GM12875 (cell line): ENCODE measurements at regions not wholly inside any gene's neighbourhood (a gene's known extent, or its start where the extent isn't known, plus 50 kb on each side); places are given as distances from the start of the nearest gene placed in this dataset.
"Not testable (repeated sequence)": the region's sequence is repeated elsewhere in the genome, so short reads cannot be mapped to it uniquely, and the experiment has no call there.

ENCODE experiments used
- H3K4me3 ChIP-seq: one replicate; pipeline ENCODE4 v1.5.1; 2011; ENCODE audit warnings: low read depth, low read length, control low read depth
- TF ChIP-seq, protein P1 (sequence below): IDR thresholded peaks from 2 replicates; pipeline ENCODE4 v1.5.1; 2011; ENCODE audit warnings: low read depth, mild to moderate bottlenecking, control low read depth, inconsistent platforms, low read length, moderate library complexity, borderline replicate concordance; ENCODE audit not compliant: insufficient read depth

DNA sequence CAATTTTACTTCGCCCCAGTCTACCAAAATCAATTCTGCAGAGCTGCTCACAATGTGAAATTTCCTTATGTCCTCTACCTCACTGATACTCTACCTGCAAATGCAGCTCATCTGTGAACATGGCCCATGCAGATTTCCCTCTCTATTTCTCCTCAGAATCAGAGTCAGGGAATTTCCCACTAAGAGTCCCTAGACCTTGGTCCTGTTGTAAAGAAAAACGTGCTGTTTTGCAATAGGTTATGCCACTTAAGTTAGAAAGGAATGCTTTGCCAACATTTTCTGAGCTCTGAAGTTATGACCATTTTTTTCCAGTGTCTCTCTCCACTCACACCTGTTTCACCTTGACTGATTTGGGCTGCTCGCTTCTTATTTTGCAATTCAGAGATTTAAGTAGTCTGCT is 524.0 kb downstream of the TTLL7 start:
- not testable (repeated sequence) for H3K4me3 ChIP-seq

DNA sequence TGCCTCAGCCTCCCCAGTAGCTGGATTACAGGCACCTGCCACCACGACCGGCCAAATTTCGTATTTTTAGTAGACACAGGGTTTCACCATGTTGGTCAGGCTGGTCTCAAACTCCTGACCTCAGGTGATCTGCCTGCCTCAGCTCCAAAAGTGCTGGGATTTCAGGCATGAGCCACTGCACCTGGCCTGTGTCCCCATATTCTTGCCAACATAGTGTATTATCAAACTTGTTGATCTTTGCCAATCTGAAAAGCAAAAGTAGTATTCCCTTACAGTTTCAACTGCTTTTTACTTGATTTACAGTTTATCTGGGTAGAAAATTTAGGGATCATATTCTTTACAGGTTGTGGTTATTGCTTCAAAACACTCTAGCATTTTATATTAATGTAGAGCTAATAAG is 524.9 kb downstream of the TTLL7 start:
- not testable (repeated sequence) for H3K4me3 ChIP-seq

DNA sequence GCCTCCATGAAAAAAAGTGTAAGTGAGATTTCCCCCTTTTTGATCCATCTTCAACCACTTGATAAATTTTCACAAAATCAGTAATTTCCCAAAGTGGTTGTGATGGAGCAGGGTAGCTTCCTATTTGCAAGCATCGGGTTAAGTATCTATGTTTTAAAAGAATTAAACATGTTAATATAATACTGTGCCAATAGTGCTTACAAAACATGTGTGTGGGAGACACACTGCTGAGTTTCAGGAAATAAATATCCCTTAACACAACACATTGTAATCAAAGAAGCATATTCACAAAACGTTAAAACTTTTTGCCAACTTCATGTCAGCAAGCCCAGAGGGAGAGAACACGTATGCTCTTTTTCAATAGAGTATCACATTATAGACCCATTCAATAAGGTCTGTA is 526.9 kb downstream of the TTLL7 start:
- not testable (repeated sequence) for H3K4me3 ChIP-seq

DNA sequence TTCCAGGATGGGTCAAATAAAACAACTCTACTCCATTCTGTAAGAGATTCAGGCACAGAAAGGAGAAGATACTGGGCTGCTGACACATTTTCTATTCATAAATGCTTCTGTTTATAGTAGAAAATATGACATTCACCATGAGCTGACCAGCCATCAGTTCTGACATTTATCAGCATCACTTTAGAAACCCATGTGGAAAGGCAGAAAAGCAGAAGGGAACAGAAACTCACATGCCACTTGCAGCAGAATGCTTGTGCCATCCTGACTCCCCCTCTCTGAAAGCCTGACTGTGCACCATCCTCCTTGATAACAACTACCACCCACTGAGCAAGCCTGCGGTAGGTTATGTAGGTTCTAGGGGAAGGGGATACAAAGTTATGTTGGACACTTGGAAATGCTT is 527.7 kb downstream of the TTLL7 start:
- not testable (repeated sequence) for H3K4me3 ChIP-seq

DNA sequence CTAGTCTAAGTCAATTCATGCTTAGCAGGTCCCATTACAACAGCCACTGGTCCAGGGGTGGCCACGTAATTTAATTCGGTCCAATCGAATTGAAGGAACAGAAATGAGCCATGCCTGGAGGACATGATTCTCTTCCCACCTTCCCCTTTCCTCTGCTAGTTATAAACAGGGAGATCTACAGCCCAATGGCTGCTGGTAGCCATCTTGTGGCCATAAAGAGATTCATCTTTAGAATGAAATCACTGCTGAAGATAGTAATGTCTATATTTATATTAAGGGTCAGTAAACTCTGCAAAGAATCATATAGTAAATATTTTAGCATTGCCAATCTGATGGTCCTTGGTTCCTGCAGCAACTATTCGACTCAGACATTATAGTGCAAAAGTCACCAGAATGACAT is 530.6 kb downstream of the TTLL7 start:
- not testable (repeated sequence) for H3K4me3 ChIP-seq

DNA sequence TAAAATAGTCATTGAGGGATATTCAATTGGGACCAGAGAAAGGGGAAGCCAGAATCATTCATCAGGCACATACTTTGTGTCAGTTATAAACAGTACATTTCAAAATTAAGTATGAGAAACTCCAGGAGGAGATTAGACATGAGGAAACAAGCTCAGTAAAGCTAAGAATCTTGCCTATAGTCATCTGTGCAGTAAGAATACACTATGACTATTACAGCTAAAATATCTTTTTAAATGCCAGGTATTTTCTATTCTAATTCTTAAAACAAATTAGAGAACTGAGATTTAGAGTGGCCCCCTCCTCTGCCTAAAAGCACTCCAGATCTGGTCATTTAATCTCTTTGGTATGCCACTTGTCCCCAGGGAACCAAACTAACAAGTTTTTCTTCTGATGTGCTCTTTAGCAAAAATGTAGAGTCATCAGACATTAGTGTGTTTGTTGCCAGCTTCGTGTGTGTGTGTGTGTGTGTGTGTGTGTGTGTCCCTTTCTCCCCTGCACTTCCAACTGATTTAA is 541.1 kb downstream of the TTLL7 start:
- not testable (repeated sequence) for H3K4me3 ChIP-seq

DNA sequence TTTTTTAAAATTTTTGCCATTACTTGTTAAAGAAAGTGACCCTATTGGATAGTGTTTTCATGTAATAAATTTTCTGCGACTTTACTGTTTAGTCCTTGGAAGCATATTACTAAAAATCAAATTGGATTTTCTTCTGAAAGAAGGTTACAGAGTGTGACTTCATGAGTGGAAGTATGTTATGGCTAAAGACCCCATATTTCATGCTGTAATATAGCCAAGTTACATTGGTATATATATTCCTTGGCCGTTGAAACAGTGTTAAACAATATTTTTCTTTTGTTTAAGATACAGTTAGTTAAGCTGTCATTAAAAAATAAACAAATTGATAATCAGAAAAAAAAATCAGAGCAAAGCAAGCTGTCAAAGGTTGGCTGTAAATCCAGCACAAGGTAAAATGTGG is 541.7 kb downstream of the TTLL7 start:
- not testable (repeated sequence) for H3K4me3 ChIP-seq

DNA sequence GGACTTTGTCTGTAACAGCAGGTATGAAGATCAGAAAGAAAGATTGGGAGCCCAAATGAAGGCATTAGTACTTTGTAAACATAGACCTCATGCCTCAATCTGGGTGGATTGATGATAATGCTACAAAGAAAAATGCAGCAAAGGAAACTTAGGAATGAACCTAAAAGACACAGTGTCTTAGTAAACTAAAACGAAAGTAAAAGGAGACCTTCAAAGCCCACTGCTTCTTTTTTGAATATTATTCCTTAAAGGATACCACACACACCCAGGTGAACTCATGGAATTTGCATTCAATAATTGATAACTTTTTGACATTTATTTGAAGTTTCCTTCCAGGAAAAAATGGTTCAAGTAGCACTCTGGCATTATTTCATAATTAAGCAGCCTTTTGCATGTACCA is 543.2 kb downstream of the TTLL7 start:
- H3K4me3 ChIP-seq, result not testable (repeated sequence)

DNA sequence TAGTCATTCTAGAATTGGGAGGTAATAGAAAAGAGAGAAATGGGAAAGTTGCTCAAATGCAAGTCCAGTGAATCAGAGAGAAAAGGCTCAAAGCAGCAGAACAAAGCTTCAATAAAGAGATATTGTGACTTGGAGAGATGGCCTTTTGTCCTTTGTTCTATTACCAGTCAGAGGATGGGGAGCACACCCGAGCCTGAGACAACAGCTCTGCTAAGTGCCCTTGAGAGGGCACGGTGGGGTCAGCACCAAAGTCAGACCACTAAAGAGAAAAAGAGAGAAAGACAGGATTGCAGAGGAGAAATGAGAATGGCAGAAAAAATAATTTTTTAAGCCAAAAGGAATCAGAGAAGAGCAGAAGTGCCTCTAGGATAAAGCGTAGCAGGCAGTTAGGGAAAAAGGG is 553.1 kb downstream of the TTLL7 start:
- not testable (repeated sequence) for H3K4me3 ChIP-seq

DNA sequence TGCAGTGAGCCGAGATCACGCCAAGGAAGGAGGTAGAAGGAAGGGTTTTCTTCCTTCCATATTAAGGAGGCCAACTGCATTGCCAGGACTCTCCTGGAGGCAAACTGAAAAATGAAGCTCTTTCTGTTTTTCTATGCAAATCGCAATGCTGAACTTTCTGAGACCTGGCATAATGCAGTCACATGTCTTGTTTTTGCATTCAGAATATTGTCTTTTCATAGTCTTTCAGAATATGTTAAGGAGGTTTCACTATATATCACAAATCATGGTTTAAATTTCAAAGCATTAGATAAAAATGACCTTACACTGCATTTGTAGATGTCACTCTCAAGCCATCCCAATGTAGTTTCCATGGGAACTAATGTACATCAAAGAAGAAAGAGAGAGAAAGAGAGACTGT is 556.5 kb downstream of the TTLL7 start:
- H3K4me3 ChIP-seq, result not testable (repeated sequence)

DNA sequence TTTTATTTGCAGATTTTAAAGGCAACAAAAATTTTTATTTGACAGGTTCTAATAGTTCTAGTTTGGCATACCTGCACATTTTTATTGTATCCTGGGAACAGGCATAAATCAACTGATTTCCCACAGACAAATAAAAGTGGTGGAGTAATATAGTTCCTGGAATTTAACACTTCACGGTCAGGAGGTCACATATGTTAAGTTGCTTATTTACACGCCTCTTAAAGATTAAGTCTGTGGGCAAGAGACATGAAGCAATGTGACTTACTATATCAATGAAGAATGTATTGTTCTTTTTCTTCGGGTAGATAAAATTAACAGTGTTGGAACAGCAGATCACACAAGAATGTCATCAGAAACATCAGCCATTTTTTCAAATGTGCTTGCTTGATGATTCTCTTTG is 558.3 kb downstream of the TTLL7 start:
- H3K4me3 ChIP-seq, result not testable (repeated sequence)

DNA sequence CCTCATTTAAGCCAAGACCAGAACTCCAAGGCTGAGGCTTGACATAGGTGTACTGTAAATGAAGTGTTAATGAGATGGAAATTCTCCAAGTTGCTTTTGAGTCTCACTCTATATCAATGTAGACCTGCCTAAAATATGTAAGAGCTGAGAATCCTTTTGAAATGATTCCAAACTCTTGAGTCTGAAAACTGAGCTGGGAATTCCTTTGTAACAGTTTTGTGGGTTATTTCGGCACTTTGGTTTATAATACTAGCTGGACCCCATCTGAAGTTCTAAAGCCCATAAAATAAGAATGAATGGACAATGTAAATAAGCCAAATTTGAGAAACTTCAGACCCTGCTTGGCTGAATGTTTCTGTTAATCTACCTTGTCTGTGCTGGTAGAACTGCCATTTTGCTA is 558.9 kb downstream of the TTLL7 start:
- H3K4me3 ChIP-seq, result not testable (repeated sequence)

DNA sequence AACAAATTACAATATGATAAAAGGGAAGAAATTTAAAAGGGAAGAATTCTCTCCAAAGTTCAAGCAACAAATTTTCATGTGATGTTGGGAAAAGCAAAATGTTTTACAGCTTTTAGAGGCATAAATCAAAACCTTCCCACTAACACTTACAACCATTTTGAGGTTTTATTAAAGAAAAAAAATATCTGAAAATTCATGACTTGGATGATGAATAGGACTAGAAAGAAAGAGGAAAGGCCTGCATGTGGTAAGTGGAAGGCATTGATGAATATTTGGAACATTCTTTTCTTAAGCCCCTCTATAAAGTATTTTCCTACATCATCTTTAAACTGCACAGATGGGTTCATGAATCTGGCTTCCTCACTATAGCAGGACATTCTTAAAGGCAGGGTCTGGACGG is 560.6 kb downstream of the TTLL7 start:
- H3K4me3 ChIP-seq, result not testable (repeated sequence)

DNA sequence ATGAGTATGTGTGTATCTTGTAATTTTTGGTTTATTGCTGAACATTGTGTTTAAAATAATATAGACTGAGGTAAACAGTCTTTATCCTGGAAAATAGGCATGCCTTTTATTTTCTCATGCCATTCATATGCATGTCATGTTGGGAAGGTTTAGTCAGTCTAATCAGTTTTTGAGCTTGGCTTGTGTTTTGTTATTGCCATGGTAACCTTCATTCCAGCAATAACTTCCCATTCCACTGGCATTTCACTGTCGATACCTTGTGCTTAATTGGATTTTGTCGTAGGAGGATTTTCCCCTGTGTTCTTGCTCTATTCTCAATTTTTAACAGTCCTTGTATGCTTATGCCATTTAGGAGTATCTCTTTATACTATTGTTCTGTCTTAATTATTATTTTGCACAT is 563.6 kb downstream of the TTLL7 start:
- not testable (repeated sequence) for H3K4me3 ChIP-seq

DNA sequence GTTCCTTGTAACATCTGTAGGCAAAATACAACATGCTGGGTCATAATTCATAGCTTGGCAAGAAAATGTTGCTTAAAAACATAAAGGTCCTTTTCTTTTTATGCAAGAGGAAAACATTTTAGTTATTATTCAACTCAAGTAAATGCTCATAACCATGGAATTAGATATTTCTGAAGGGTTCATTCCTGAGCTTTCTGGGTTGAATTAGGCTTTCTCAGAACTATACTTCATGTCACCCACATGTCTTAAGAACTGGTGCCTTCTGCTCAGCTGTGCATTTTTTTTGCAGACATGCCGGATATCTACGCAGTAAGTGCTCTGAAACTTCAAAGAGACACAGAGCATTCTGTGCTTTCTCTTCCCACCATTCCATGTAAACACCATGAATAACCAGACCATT is 571.4 kb downstream of the TTLL7 start:
- H3K4me3 ChIP-seq, result not testable (repeated sequence)

DNA sequence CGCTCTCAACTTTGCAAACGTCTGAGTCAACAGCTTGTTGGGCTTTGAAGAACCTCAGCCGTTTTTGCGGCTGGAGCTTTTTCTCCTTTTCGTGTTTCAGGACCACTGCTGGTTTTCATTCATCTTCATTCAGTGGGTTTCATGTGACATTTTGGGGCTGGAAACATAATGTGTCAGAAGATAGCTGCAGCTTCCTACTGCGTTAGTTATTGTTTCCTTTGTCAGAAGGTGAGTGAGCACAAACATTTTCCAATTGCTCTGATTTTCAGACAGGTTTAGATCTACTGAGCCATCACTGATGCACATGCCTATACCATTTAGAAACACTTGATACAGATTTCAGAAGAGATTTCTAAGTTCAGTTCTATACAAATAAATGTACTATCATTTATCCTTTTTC is 575.5 kb downstream of the TTLL7 start:
- H3K4me3 ChIP-seq, result not testable (repeated sequence)

DNA sequence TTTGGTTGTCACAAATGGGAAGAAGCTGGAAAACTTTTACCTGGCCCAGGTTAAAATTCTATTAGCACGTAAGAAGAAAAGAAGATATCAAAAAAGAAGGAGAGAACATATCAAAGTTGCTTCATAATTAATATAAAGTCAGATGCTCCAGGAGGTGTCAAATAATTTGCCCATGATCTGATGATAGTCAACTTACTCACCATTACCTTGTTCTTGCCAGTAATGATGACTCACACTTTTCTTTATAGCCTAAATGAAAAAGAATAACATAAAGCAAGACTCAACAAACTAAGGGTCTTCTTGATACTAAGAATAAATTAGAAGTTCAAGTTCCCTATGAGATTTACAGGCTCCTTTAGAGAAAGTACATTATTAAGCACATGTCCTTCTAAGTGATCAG is 580.4 kb downstream of the TTLL7 start:
- TF ChIP-seq, protein P1, sequence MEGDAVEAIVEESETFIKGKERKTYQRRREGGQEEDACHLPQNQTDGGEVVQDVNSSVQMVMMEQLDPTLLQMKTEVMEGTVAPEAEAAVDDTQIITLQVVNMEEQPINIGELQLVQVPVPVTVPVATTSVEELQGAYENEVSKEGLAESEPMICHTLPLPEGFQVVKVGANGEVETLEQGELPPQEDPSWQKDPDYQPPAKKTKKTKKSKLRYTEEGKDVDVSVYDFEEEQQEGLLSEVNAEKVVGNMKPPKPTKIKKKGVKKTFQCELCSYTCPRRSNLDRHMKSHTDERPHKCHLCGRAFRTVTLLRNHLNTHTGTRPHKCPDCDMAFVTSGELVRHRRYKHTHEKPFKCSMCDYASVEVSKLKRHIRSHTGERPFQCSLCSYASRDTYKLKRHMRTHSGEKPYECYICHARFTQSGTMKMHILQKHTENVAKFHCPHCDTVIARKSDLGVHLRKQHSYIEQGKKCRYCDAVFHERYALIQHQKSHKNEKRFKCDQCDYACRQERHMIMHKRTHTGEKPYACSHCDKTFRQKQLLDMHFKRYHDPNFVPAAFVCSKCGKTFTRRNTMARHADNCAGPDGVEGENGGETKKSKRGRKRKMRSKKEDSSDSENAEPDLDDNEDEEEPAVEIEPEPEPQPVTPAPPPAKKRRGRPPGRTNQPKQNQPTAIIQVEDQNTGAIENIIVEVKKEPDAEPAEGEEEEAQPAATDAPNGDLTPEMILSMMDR, result no peak
- no peak overlapping the region for H3K4me3 ChIP-seq

DNA sequence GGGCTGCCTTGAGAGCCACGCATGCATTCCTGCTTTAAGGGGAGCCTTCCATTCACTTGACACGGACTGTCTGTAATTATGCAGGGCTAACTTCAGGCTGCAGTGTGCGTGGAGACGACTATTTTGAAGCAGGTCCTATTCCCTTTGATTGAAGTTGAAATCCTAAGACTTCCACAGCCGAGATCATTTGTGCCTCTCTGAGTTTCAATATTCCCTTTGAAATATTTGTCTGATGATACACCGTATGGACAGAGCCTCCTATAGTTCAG is 585.2 kb downstream of the TTLL7 start:
- H3K4me3 ChIP-seq, result not testable (repeated sequence)

DNA sequence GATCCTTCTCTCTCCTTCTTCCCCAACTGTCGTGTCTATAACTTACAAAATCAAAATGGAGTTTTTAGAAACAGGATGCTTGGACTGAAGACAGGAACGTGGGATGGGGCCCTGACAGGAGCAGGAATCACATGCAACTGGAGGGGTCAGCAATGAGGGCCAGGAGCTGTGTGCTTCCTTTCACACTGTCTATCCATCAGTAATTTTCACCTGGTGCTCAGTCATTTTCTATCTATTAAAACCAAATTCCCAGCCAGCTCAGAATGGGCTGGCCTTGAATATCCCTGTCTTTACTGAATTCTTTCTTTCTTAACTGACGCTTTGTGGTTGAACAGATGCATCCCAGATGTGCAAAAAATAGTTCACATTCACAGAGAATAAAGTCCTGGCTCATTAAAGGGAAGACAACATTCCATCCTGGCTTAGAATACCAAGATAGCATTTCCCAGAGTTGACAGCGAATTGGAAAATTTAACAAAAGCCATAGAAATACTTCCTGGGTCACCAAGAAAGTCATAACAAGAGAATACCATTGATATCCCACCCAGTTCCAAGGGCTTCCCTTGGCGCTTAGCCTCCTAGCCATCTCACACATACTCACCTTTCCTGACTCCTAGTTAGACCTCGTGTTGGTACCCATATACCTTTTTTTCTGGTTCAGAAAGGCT is 588.1 kb downstream of the TTLL7 start:
- not testable (repeated sequence) for H3K4me3 ChIP-seq

DNA sequence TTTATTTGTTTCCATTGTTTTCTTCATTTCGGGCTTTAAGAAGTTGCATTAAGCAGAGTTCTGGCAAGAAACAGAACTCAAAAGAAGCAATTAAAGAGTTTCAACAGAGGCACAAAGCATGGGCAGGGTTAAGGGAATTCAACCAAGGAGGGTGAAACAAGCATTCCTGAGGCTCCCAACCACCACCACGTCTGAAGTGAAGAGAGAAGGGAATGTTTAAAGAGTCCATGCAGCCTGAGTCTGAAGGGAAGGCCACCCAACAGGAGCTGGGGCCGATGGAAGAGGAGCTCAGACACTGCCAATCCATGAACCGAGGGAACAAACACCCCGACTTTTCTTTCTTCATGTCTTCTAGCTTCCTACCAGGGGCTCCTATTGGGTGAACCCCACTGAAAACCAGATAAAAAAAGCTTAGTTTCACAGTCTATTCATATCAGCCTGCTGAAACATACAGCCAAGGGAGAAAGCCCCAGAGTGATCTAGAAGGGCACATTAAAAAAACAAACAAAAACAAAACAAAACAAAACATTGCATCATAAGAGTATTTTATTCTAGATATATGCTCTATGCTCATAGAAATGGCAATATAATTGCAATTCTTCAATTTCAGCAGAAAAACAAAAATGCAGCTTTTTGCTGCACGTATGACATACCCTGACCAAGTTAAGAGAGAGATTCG is 592.1 kb downstream of the TTLL7 start:
- not testable (repeated sequence) for H3K4me3 ChIP-seq

DNA sequence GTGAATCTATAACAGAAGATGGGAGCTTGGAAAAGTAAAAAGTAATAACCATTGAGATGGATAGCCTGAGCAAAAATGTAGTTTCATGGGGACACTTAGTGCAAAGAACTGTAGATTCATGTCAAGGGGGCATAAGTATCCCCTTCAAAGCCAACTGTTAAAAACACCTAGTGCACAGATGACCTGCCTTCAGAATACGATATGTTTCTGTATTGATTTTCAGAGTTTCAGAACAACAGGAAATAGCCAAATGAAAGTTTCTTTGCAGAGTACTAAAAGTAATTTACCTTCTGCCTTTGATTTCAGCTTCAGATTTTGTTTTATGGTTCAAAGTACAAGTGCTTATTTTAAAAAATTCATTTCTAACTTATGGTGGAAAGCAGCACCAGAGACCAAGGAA is 593.1 kb downstream of the TTLL7 start:
- H3K4me3 ChIP-seq, result not testable (repeated sequence)
